DOHH2 (cell line): ENCODE measurements at regions not wholly inside any gene's neighbourhood (a gene's known extent, or its start where the extent isn't known, plus 50 kb on each side); places are given as distances from the start of the nearest gene placed in this dataset.

Experiments
- H3F3A ChIP-seq: fragments of 200-600 bp; sonication (generic), shearing (Covaris generic); 2 replicates; pipeline ENCODE4 v1.6.0; 2016; ENCODE audit warnings: antibody characterized with exemption, mild to moderate bottlenecking; ENCODE audit not compliant: control insufficient read depth, insufficient read depth
- H3K27ac ChIP-seq: fragments of 200-600 bp; sonication (generic); 2 replicates; pipeline ENCODE4 v1.5.1; 2014; ENCODE audit warnings: low read depth, mild to moderate bottlenecking, low read length, moderate library complexity
- H3K27me3 ChIP-seq: fragments of 200-600 bp; sonication (generic); 2 replicates; pipeline ENCODE4 v1.6.1; 2014; ENCODE audit warnings: mild to moderate bottlenecking, low read length, mixed read lengths; ENCODE audit not compliant: control insufficient read depth
- H3K36me3 ChIP-seq: fragments of 200-600 bp; sonication (generic); 2 replicates; pipeline ENCODE4 v1.6.1; 2014; ENCODE audit warnings: mild to moderate bottlenecking, low read length, moderate library complexity, mixed read lengths; ENCODE audit not compliant: control insufficient read depth
- H3K4me1 ChIP-seq: fragments of 200-600 bp; sonication (generic); 2 replicates; pipeline ENCODE4 v1.6.1; 2014; ENCODE audit warnings: mild to moderate bottlenecking, low read length, mixed read lengths; ENCODE audit not compliant: control insufficient read depth
- H3K4me2 ChIP-seq: fragments of 200-600 bp; sonication (generic); 2 replicates; pipeline ENCODE4 v1.6.0; 2014; ENCODE audit warnings: mild to moderate bottlenecking, low read length, moderate library complexity
- H3K4me3 ChIP-seq: fragments of 200-600 bp; sonication (generic); 2 replicates; pipeline ENCODE4 v1.5.1; 2014; ENCODE audit warnings: mild to moderate bottlenecking, low read length, mixed read lengths
- H3K79me2 ChIP-seq: fragments of 200-600 bp; sonication (generic); 2 replicates; pipeline ENCODE4 v1.6.1; 2014; ENCODE audit warnings: mild to moderate bottlenecking, low read length, mixed read lengths; ENCODE audit not compliant: control insufficient read depth
- H3K9me2 ChIP-seq: fragments of 200-600 bp; sonication (generic); replicated peaks from 2 replicates; pipeline ENCODE4 v1.6.1; 2014; ENCODE audit warnings: mild to moderate bottlenecking, low read length, mixed read lengths; ENCODE audit not compliant: control insufficient read depth
- H3K9me3 ChIP-seq: fragments of 200-600 bp; sonication (generic); 2 replicates; pipeline ENCODE4 v1.6.1; 2014; ENCODE audit warnings: antibody characterized with exemption, low read length, mixed read lengths; ENCODE audit not compliant: control insufficient read depth, insufficient read depth
- H4K20me1 ChIP-seq: fragments of 200-600 bp; sonication (generic); 2 replicates; pipeline ENCODE4 v1.6.0; 2014; ENCODE audit warnings: low read depth, mild to moderate bottlenecking, antibody characterized with exemption, low read length, moderate library complexity; ENCODE audit not compliant: control insufficient read depth, insufficient read depth
- EZH2phosphoT487 ChIP-seq: fragments of 200-600 bp; sonication (generic); IDR thresholded peaks from 2 replicates; pipeline ENCODE4 v1.6.1; 2017; ENCODE audit warnings: borderline replicate concordance, mild to moderate bottlenecking, antibody characterized with exemption, low read length, moderate library complexity, mixed read lengths
- TF ChIP-seq, protein P1 (sequence below): fragments of 200-600 bp; sonication (generic); IDR thresholded peaks from one replicate; pipeline ENCODE4 v1.5.1; 2014; ENCODE audit warnings: antibody characterized with exemption, mild to moderate bottlenecking, low read depth, low read length; ENCODE audit not compliant: poor library complexity, severe bottlenecking

DNA sequence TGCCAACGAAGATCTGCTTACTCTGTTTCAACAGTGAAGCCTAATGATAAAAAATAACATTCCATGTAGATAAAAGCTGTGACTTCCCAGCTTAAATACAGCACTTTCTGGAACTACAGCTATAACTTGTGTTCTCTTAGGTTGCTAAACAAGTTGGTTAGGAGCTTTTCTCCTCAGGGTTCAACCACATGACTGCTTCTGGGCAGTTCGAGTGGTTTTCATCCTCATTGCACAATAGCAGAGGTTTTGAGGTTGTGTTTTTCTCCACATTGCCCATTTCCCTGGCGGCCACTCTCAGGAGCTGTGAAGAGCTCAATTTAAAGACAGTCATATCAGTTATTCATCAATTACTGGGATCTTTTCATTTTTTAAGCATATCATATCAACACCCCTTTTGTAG lies 102.2 kb upstream of the CYP1B1 start:
- no peaks in the 10 kb centered on the region for H3K36me3 ChIP-seq
- no peak for TF ChIP-seq EZH2phosphoT487
- TF ChIP-seq, protein P1, sequence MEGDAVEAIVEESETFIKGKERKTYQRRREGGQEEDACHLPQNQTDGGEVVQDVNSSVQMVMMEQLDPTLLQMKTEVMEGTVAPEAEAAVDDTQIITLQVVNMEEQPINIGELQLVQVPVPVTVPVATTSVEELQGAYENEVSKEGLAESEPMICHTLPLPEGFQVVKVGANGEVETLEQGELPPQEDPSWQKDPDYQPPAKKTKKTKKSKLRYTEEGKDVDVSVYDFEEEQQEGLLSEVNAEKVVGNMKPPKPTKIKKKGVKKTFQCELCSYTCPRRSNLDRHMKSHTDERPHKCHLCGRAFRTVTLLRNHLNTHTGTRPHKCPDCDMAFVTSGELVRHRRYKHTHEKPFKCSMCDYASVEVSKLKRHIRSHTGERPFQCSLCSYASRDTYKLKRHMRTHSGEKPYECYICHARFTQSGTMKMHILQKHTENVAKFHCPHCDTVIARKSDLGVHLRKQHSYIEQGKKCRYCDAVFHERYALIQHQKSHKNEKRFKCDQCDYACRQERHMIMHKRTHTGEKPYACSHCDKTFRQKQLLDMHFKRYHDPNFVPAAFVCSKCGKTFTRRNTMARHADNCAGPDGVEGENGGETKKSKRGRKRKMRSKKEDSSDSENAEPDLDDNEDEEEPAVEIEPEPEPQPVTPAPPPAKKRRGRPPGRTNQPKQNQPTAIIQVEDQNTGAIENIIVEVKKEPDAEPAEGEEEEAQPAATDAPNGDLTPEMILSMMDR, result no peak
- no peaks in the 10 kb centered on the region for H3F3A ChIP-seq
- no peaks in the 10 kb centered on the region for H3K9me3 ChIP-seq
- H3K79me2 ChIP-seq, result no peaks in the 10 kb centered on the region
- no peaks in the 10 kb centered on the region for H3K9me2 ChIP-seq
- H3K4me1 ChIP-seq, result peaks cover 12% of the 10 kb centered on the region
- H3K4me2 ChIP-seq, result no peak overlapping the region
- H3K27me3 ChIP-seq, result 0 out of 2 replicates have a peak, but pooled peaks cover 2% of the 10 kb centered on the region
- H3K4me3 ChIP-seq, result no peak overlapping the region
- no peaks in the 10 kb centered on the region for H4K20me1 ChIP-seq
- no peak overlapping the region for H3K27ac ChIP-seq

DNA sequence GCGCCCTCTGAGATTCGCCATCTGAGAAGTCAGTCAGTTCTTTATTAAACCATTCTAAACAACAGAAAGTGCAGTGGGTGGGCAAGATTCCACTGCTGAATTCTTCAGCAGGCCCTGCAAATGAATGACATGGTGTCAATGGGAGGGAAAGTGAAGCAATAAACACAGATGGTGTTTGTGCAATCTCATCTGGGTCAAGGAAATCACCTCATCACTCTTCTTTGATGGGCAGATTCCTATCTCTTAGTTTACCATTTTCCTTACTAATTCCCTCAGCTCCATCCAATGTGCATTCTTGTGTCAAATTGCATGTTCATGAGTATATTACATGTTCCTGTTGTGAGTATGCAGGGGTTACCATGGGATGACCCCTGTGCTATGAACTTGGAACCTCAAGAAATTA lies 100.7 kb upstream of the CYP1B1 start:
- Histone ChIP-seq H3K36me3 (no peaks in the 10 kb centered on the region), H3K9me3 (no peaks in the 10 kb centered on the region), H3F3A (no peaks in the 10 kb centered on the region), H3K27me3 (0 out of 2 replicates have a peak, but pooled peaks cover 2% of the 10 kb centered on the region), H3K4me2 (no peak overlapping the region), H3K9me2 (no peaks in the 10 kb centered on the region), H3K79me2 (no peaks in the 10 kb centered on the region), H3K27ac (no peak overlapping the region), H3K4me1 (peaks cover 12% of the 10 kb centered on the region), H4K20me1 (no peaks in the 10 kb centered on the region), H3K4me3 (no peak overlapping the region)
- TF ChIP-seq, protein P1, result no peak
- no peak for TF ChIP-seq EZH2phosphoT487

DNA sequence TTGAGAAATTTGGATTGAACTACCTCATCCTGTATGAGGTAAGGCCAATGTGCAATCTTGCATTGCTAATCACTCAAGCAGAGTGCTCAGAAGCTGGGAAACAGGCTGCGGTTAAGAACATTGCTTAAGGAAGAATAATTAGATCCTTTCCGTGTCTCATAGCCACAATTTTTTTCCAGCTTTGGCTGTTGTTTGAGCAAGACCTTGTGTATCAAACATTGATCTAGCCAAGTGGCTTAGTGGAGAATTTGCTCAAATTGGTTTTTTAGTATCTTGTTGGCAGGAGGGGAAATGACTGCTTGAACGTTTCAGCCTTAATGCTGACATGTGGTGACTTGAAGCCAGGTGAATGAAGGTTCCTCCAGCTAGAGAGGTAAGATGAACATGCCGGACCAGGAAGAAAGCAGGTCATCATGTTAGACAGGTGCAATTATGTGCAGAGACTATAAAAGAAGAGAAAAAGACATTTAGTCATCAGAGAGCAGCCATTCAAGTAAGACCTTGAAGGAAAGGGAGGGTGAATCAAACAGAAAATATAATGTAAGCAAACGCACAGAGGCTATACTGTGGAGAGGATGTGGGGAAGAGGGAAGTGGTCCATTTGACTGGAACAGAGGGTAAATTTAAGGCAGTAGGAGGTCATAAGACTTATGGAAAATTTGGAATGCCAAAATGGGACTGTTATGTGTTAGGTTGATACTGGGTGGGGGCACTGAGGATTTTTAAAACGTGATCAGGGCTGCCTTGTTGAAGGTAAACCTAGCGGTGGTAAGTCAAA lies 98.9 kb upstream of the CYP1B1 start:
- H3K9me2 ChIP-seq, result no peaks in the 10 kb centered on the region
- H3K4me1 ChIP-seq, result peaks cover 12% of the 10 kb centered on the region
- no peak overlapping the region for H3K27ac ChIP-seq
- H3F3A ChIP-seq, result no peaks in the 10 kb centered on the region
- peak overlapping the region; percentile 23; the same call in 1 of the 2 replicates for H3K4me2 ChIP-seq
- H4K20me1 ChIP-seq, result no peaks in the 10 kb centered on the region
- no peak overlapping the region for H3K4me3 ChIP-seq
- TF ChIP-seq EZH2phosphoT487, result no peak
- TF ChIP-seq, protein P1, result no peak
- H3K36me3 ChIP-seq, result no peaks in the 10 kb centered on the region
- H3K9me3 ChIP-seq, result no peaks in the 10 kb centered on the region
- H3K79me2 ChIP-seq, result no peaks in the 10 kb centered on the region
- peaks cover 6% of the 10 kb centered on the region for H3K27me3 ChIP-seq
